HepG2 (cell line): ENCODE measurements at regions not wholly inside any gene's neighbourhood (a gene's known extent, or its start where the extent isn't known, plus 50 kb on each side); places are given as distances from the start of the nearest gene placed in this dataset.

Experiments
- ATAC-seq: fragments of 200-7000 bp; cut with Tn5 transposase; 3 replicates; pipeline ENCODE4 v1.9.1; 2020; ENCODE audit warnings: mild to moderate bottlenecking, moderate library complexity
- BruUV-seq: library from RNA; stranded (reverse); fragments of 400-500 nt; replicated peaks from 2 replicates; lab custom pipeline; 2021; lab: Mats Ljungman, UMichigan
- CTCF ChIA-PET: fragments of 300-600 bp; formaldehyde crosslinking; extraction: SDS; loops from one replicate; lab custom pipeline; 2021; ENCODE audit warnings: low total read pairs, inconsistent platforms, low intra/inter-chr PET ratio; lab: Yijun Ruan, JAX
- POLR2A ChIA-PET: fragments of 350-600 bp; sonication (Branson Sonifier 250); formaldehyde crosslinking; loops from one replicate; lab custom pipeline; 2020; ENCODE audit warnings: antibody characterized with exemption, inconsistent platforms; lab: Yijun Ruan, JAX
- DNase-seq: peaks from one replicate; pipeline ENCODE4 v3.0.0-alpha.2; 2015; ENCODE audit warnings: low spot score
- FAIRE-seq: peaks from 3 replicates; lab custom pipeline; 2011; peaks lifted over from hg19 to GRCh38; lab: Jason Lieb, UNC
- H2AFZ ChIP-seq: one replicate; pipeline ENCODE4 v1.6.1; 2011; ENCODE audit warnings: low read length, inconsistent platforms
- H3K27ac ChIP-seq: fragments of 300-600 bp; 3 replicates; pipeline ENCODE4 v1.8.0; 2011; ENCODE audit warnings: mixed run types, mild to moderate bottlenecking, mixed read lengths, low read length, inconsistent platforms; ENCODE audit not compliant: insufficient read depth; ENCODE audit errors: extremely low read length
- H3K27me3 ChIP-seq, 2 experiments: fragments of 200-600 bp in 1 of 2; 2 replicates in 1 of 2; 3 replicates in 1 of 2; pipeline versions ENCODE4 v1.6.0 to v1.8.0; 2011; ENCODE audit warnings: low read length in 2 of 2, mild to moderate bottlenecking in 2 of 2, moderate library complexity in 2 of 2, inconsistent platforms in 1 of 2; ENCODE audit not compliant: insufficient read depth in 2 of 2, control insufficient read depth in 1 of 2
- H3K36me3 ChIP-seq, 2 experiments: fragments of 200-600 bp in 1 of 2; replicated peaks in 1 of 2; 2 replicates in 1 of 2; 3 replicates in 1 of 2; pipeline versions ENCODE4 v1.5.1 to v1.8.0; 2011; ENCODE audit warnings: low read length in 2 of 2, inconsistent platforms in 1 of 2; ENCODE audit not compliant: insufficient read depth in 2 of 2, control insufficient read depth in 1 of 2
- H3K4me1 ChIP-seq: 2 replicates; pipeline ENCODE4 v1.5.1; 2012; ENCODE audit warnings: low read length, inconsistent platforms; ENCODE audit not compliant: insufficient read depth
- H3K4me2 ChIP-seq: 2 replicates; pipeline ENCODE4 v1.6.0; 2011; ENCODE audit warnings: low read depth, low read length, inconsistent platforms
- H3K4me3 ChIP-seq, 3 experiments: fragments of 200-600 bp in 1 of 3; sonication (generic), shearing (Covaris generic) in 1 of 3; replicated peaks in 1 of 3; 2 replicates each; pipeline ENCODE4 v1.5.1; 2011 to 2016; ENCODE audit warnings: low read length in 3 of 3, inconsistent platforms in 2 of 3, low read depth in 2 of 3, mild to moderate bottlenecking in 2 of 3, control low read depth in 1 of 3, mixed read lengths in 1 of 3; ENCODE audit not compliant: insufficient read depth in 1 of 3
- H3K79me2 ChIP-seq: one replicate; pipeline ENCODE4 v1.6.1; 2011; ENCODE audit warnings: low read length, inconsistent platforms; ENCODE audit not compliant: insufficient read depth
- H3K9ac ChIP-seq: 2 replicates; pipeline ENCODE4 v1.6.0; 2011; ENCODE audit warnings: mild to moderate bottlenecking, low read depth, low read length, inconsistent platforms; ENCODE audit not compliant: insufficient read depth
- H3K9me3 ChIP-seq: 2 replicates; pipeline ENCODE4 v1.5.1; 2012; ENCODE audit warnings: mild to moderate bottlenecking, low read length
- H4K20me1 ChIP-seq: 2 replicates; pipeline ENCODE4 v1.6.0; 2011; ENCODE audit warnings: inconsistent platforms, mild to moderate bottlenecking, low read length, moderate library complexity; ENCODE audit not compliant: insufficient read depth
- ARHGAP35 ChIP-seq: sonication (generic); formaldehyde crosslinking; IDR thresholded peaks from 2 replicates; pipeline ENCODE4 v1.9.0; 2022; ENCODE audit warnings: mild to moderate bottlenecking, inconsistent platforms, moderate library complexity, missing genetic modification reagents, borderline replicate concordance
- CHD4 ChIP-seq: fragments of 200-600 bp; sonication (generic); IDR thresholded peaks from 2 replicates; pipeline ENCODE4 v1.7.0; 2017; ENCODE audit warnings: mild to moderate bottlenecking, low read length, borderline replicate concordance
- ELF3 ChIP-seq: IDR thresholded peaks from 2 replicates; pipeline ENCODE4 v1.6.1; 2016; ENCODE audit warnings: missing genetic modification reagents, missing compliant biosample characterization
- SAFB2 ChIP-seq: sonication (generic); formaldehyde crosslinking; IDR thresholded peaks from 2 replicates; pipeline ENCODE4 v1.5.1; 2020; ENCODE audit warnings: missing genetic modification reagents, low read depth, mild to moderate bottlenecking, borderline replicate concordance
- U2AF2 ChIP-seq: fragments of 200-400 bp; formaldehyde crosslinking; IDR thresholded peaks from 2 replicates; pipeline ENCODE4 v1.6.1; 2017; ENCODE audit warnings: low read depth, mild to moderate bottlenecking, low read length
- ZBTB38 ChIP-seq: sonication (generic); formaldehyde crosslinking; IDR thresholded peaks from 2 replicates; pipeline ENCODE4 v1.5.1; 2020; ENCODE audit warnings: mild to moderate bottlenecking, missing genetic modification reagents
- ZFYVE20 ChIP-seq: sonication (generic); formaldehyde crosslinking; IDR thresholded peaks from 2 replicates; pipeline ENCODE4 v1.8.0; 2023; ENCODE audit warnings: low read depth, mild to moderate bottlenecking, moderate library complexity, missing genetic modification reagents, borderline replicate concordance
- ZNF282 ChIP-seq: fragments of 450-650 bp; IDR thresholded peaks from 2 replicates; pipeline ENCODE4 v1.6.1; 2018; ENCODE audit not compliant: partially characterized antibody
- ZNF292 ChIP-seq: sonication (generic); formaldehyde crosslinking; IDR thresholded peaks from 2 replicates; pipeline ENCODE4 v1.8.1; 2022; ENCODE audit warnings: mild to moderate bottlenecking, low read depth, missing genetic modification reagents, borderline replicate concordance
- ZZZ3 ChIP-seq: sonication (generic); formaldehyde crosslinking; IDR thresholded peaks from 2 replicates; pipeline ENCODE4 v1.4.0; 2020; ENCODE audit warnings: missing genetic modification reagents, mild to moderate bottlenecking, borderline replicate concordance
- WGBS: methylation state at CpG from one replicate; pipeline ENCODE4 v1.1.6; 2017; ENCODE audit warnings: low lambda C conversion rate; 5-methylcytosine and 5-hydroxymethylcytosine counted together
- in situ Hi-C: cut with HindIII; loops from 2 replicates; pipeline ENCODE4 v1.10.0; 2017; ENCODE audit warnings: low pct_unique_long_range_greater_than_20kb; ENCODE audit not compliant: extremely low pct_ligation_motif_present
- intact Hi-C: fragments of 100-400 bp; cut with micrococcal nuclease; formaldehyde crosslinking; loops from one replicate; pipeline ENCODE4 v1.10.0; 2022; ENCODE audit not compliant: unreplicated experiment
- TF ChIP-seq, protein P1 (sequence below): IDR thresholded peaks from 2 replicates; pipeline ENCODE4 v1.6.1; 2016
- TF ChIP-seq, protein P2 (sequence below): sonication (generic); formaldehyde crosslinking; IDR thresholded peaks from 2 replicates; pipeline ENCODE4 v1.4.0; 2020; ENCODE audit warnings: missing genetic modification reagents, borderline replicate concordance
- TF ChIP-seq, protein P3 (sequence below): sonication (generic); formaldehyde crosslinking; IDR thresholded peaks from 2 replicates; pipeline ENCODE4 v1.5.1; 2020; ENCODE audit warnings: mild to moderate bottlenecking, missing genetic modification reagents, borderline replicate concordance

DNA sequence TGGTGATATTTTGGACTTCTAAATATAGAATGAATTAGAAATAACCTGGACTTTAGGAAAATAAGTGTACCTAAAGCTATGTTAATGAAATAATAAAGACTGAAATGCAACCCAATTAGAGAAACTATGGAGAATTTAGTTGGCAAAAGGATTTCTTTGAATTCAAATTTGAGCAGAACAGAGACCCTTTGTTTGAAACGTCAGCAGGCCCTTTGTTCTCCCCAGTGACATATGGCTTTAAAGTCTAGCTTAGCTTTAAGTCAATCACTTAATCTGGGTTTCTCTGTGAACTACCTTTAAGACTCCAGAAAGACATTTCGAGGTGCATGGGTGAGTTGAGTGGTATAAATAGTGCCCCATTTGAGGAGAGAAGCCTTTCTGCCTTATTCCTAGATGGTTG is 130.5 kb upstream of the CREB1 start:
- in situ Hi-C loops: no loop called here
- no peak overlapping the region for H3K27ac ChIP-seq
- CTCF ChIA-PET: no interaction called here
- TF ChIP-seq, protein P1, sequence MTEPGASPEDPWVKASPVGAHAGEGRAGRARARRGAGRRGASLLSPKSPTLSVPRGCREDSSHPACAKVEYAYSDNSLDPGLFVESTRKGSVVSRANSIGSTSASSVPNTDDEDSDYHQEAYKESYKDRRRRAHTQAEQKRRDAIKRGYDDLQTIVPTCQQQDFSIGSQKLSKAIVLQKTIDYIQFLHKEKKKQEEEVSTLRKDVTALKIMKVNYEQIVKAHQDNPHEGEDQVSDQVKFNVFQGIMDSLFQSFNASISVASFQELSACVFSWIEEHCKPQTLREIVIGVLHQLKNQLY (CRISPR knock-in tag): no peak
- TF ChIP-seq U2AF2: no peak
- TF ChIP-seq, protein P2, sequence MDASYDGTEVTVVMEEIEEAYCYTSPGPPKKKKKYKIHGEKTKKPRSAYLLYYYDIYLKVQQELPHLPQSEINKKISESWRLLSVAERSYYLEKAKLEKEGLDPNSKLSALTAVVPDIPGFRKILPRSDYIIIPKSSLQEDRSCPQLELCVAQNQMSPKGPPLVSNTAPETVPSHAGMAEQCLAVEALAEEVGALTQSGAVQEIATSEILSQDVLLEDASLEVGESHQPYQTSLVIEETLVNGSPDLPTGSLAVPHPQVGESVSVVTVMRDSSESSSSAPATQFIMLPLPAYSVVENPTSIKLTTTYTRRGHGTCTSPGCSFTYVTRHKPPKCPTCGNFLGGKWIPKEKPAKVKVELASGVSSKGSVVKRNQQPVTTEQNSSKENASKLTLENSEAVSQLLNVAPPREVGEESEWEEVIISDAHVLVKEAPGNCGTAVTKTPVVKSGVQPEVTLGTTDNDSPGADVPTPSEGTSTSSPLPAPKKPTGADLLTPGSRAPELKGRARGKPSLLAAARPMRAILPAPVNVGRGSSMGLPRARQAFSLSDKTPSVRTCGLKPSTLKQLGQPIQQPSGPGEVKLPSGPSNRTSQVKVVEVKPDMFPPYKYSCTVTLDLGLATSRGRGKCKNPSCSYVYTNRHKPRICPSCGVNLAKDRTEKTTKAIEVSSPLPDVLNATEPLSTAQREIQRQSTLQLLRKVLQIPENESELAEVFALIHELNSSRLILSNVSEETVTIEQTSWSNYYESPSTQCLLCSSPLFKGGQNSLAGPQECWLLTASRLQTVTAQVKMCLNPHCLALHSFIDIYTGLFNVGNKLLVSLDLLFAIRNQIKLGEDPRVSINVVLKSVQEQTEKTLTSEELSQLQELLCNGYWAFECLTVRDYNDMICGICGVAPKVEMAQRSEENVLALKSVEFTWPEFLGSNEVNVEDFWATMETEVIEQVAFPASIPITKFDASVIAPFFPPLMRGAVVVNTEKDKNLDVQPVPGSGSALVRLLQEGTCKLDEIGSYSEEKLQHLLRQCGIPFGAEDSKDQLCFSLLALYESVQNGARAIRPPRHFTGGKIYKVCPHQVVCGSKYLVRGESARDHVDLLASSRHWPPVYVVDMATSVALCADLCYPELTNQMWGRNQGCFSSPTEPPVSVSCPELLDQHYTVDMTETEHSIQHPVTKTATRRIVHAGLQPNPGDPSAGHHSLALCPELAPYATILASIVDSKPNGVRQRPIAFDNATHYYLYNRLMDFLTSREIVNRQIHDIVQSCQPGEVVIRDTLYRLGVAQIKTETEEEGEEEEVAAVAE (CRISPR knock-in tag): no peak
- TF ChIP-seq ZNF282: no peak
- no peak for TF ChIP-seq ZFYVE20 (CRISPR knock-in tag)
- no peak for TF ChIP-seq ZNF292
- no peak for TF ChIP-seq SAFB2 (CRISPR knock-in tag)
- TF ChIP-seq ZBTB38: no peak
- TF ChIP-seq ARHGAP35 (CRISPR knock-in tag): no peak
- no peak for TF ChIP-seq ZZZ3 (CRISPR knock-in tag)
- no peak for TF ChIP-seq CHD4
- TF ChIP-seq, protein P3, sequence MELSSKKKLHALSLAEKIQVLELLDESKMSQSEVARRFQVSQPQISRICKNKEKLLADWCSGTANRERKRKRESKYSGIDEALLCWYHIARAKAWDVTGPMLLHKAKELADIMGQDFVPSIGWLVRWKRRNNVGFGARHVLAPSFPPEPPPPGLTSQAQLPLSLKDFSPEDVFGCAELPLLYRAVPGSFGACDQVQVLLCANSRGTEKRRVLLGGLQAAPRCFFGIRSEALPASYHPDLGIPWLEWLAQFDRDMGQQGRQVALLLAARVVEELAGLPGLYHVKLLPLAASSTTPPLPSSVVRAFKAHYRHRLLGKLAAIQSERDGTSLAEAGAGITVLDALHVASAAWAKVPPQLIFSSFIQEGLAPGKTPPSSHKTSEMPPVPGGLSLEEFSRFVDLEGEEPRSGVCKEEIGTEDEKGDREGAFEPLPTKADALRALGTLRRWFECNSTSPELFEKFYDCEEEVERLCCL (CRISPR knock-in tag): no peak
- TF ChIP-seq ELF3: no peak
- no peaks in the 10 kb centered on the region for H3K9me3 ChIP-seq
- no peak for DNase-seq
- H3K36me3 ChIP-seq: no peaks in the 10 kb centered on the region
- POLR2A ChIA-PET: no interaction called here
- H3K27me3 ChIP-seq: no peaks in the 10 kb centered on the region
- no TSS peak for BruUV-seq
- WGBS: 2% methylated on average over 2 of the region's 2 CpGs
- intact Hi-C loops: no loop called here
- H3K4me1 ChIP-seq: no peaks in the 10 kb centered on the region
- FAIRE-seq: no peak
- no peaks in the 10 kb centered on the region for H3K79me2 ChIP-seq
- no peak overlapping the region for H2AFZ ChIP-seq
- no peak overlapping the region for H3K9ac ChIP-seq
- H4K20me1 ChIP-seq: no peaks in the 10 kb centered on the region
- H3K4me3 ChIP-seq: no peak overlapping the region
- ATAC-seq: no peak
- no peak overlapping the region for H3K4me2 ChIP-seq
